ENCODE measurements at regions not wholly inside any gene's neighbourhood (a gene's known extent, or its start where the extent isn't known, plus 50 kb on each side); places are given as distances from the start of the nearest gene placed in this dataset.

- no peak overlapping the region for H3K4me3 Mint-ChIP-seq
These were observed 340.2 kb downstream of the SEC23A start for GRCh38 chr14:38762845-38763244.

GRCh38 chr14:38762426-38762825 lies 340.6 kb downstream of the SEC23A start:
- POLR2A ChIA-PET = no interaction called here
- no peak overlapping the region for H3K4me3 Mint-ChIP-seq
- no peak for DNase-seq
- H3K27ac Mint-ChIP-seq = no peak overlapping the region
- peaks cover under 1% of the 10 kb centered on the region for H3K9me3 Mint-ChIP-seq
- H3K27me3 Mint-ChIP-seq = no peaks in the 10 kb centered on the region
- H3K36me3 Mint-ChIP-seq (ENCODE audit: low read depth) = no peaks in the 10 kb centered on the region
- CTCF ChIA-PET = no interaction called here
- no peaks in the 10 kb centered on the region for H3K4me1 Mint-ChIP-seq

More at GRCh38 chr14:38762845-38763244, 340.2 kb downstream of the SEC23A start:
- no peak overlapping the region for H3K27ac Mint-ChIP-seq
- no peaks in the 10 kb centered on the region for H3K27me3 Mint-ChIP-seq
- ChIA-PET CTCF (no interaction called here), POLR2A (no interaction called here)
- no peaks in the 10 kb centered on the region for H3K36me3 Mint-ChIP-seq (ENCODE audit: low read depth)
- peaks cover 5% of the 10 kb centered on the region for H3K9me3 Mint-ChIP-seq
- H3K4me1 Mint-ChIP-seq = no peaks in the 10 kb centered on the region
- no peak for DNase-seq

- H3K4me1 Mint-ChIP-seq = no peaks in the 10 kb centered on the region
- POLR2A ChIA-PET = no interaction called here
- no peaks in the 10 kb centered on the region for H3K9me3 Mint-ChIP-seq
- CTCF ChIA-PET = no interaction called here
- DNase-seq = no peak
- no peaks in the 10 kb centered on the region for H3K27me3 Mint-ChIP-seq
- H3K27ac Mint-ChIP-seq = no peak overlapping the region
- H3K4me3 Mint-ChIP-seq = no peak overlapping the region
- no peaks in the 10 kb centered on the region for H3K36me3 Mint-ChIP-seq (ENCODE audit: low read depth)
These were observed 342.0 kb downstream of the SEC23A start for GRCh38 chr14:38761033-38761432.

GRCh38 chr14:38758661-38759060 lies 344.4 kb downstream of the SEC23A start:
- Mint-ChIP-seq H3K27ac (no peak overlapping the region), H3K4me3 (no peak overlapping the region), H3K9me3 (no peaks in the 10 kb centered on the region), H3K4me1 (no peaks in the 10 kb centered on the region), H3K36me3 (ENCODE audit: low read depth) (no peaks in the 10 kb centered on the region), H3K27me3 (no peaks in the 10 kb centered on the region)
- no peak for DNase-seq
- POLR2A ChIA-PET = no interaction called here
- CTCF ChIA-PET = no interaction called here

GRCh38 chr14:38755036-38755435 lies 348.0 kb downstream of the SEC23A start:
- H3K27me3 Mint-ChIP-seq = no peaks in the 10 kb centered on the region
- no peak for DNase-seq
- H3K36me3 Mint-ChIP-seq (ENCODE audit: low read depth) = no peaks in the 10 kb centered on the region
- POLR2A ChIA-PET = no interaction called here
- no peak overlapping the region for H3K4me3 Mint-ChIP-seq
- H3K27ac Mint-ChIP-seq = no peak overlapping the region
- CTCF ChIA-PET = no interaction called here
- no peaks in the 10 kb centered on the region for H3K4me1 Mint-ChIP-seq
- H3K9me3 Mint-ChIP-seq = no peaks in the 10 kb centered on the region

- CTCF ChIA-PET = no interaction called here
- no peaks in the 10 kb centered on the region for H3K4me1 Mint-ChIP-seq
- no peak for DNase-seq
- H3K9me3 Mint-ChIP-seq = no peaks in the 10 kb centered on the region
- no peak overlapping the region for H3K27ac Mint-ChIP-seq
- H3K27me3 Mint-ChIP-seq = no peaks in the 10 kb centered on the region
- POLR2A ChIA-PET = no interaction called here
- H3K36me3 Mint-ChIP-seq (ENCODE audit: low read depth) = no peaks in the 10 kb centered on the region
- H3K4me3 Mint-ChIP-seq = no peak overlapping the region
These were observed 350.3 kb downstream of the SEC23A start for GRCh38 chr14:38752750-38753149.

- POLR2A ChIA-PET = no interaction called here
- no peak overlapping the region for H3K4me3 Mint-ChIP-seq
- CTCF ChIA-PET = no interaction called here
These were observed 350.7 kb downstream of the SEC23A start for GRCh38 chr14:38752341-38752740.

GRCh38 chr14:38751459-38751858 lies 351.6 kb downstream of the SEC23A start:
- ChIA-PET POLR2A (no interaction called here), CTCF (no interaction called here)
- Mint-ChIP-seq H3K27me3 (no peaks in the 10 kb centered on the region), H3K36me3 (ENCODE audit: low read depth) (no peaks in the 10 kb centered on the region), H3K27ac (no peak overlapping the region), H3K4me3 (no peak overlapping the region), H3K4me1 (no peaks in the 10 kb centered on the region), H3K9me3 (no peaks in the 10 kb centered on the region)
- DNase-seq = no peak

More at GRCh38 chr14:38752341-38752740, 350.7 kb downstream of the SEC23A start:
- Mint-ChIP-seq H3K36me3 (ENCODE audit: low read depth) (no peaks in the 10 kb centered on the region), H3K4me1 (no peaks in the 10 kb centered on the region), H3K27me3 (no peaks in the 10 kb centered on the region), H3K27ac (no peak overlapping the region), H3K9me3 (no peaks in the 10 kb centered on the region)
- DNase-seq = no peak

GRCh38 chr14:38749936-38750335 lies 353.1 kb downstream of the SEC23A start:
- Mint-ChIP-seq H3K4me1 (no peaks in the 10 kb centered on the region), H3K4me3 (no peak overlapping the region), H3K9me3 (no peaks in the 10 kb centered on the region), H3K27me3 (no peaks in the 10 kb centered on the region), H3K27ac (no peak overlapping the region), H3K36me3 (ENCODE audit: low read depth) (no peaks in the 10 kb centered on the region)
- ChIA-PET CTCF (no interaction called here), POLR2A (no interaction called here)
- DNase-seq = no peak

GRCh38 chr14:38745861-38746260 lies 357.2 kb downstream of the SEC23A start:
- Mint-ChIP-seq H3K4me1 (no peaks in the 10 kb centered on the region), H3K27ac (no peak overlapping the region), H3K36me3 (ENCODE audit: low read depth) (no peaks in the 10 kb centered on the region), H3K27me3 (no peaks in the 10 kb centered on the region), H3K4me3 (no peak overlapping the region), H3K9me3 (no peaks in the 10 kb centered on the region)
- POLR2A ChIA-PET = no interaction called here
- DNase-seq = no peak
- CTCF ChIA-PET = interaction anchor here (1.1 kb wide), 1 partner anchor 62 kb away, joined by 3 read pairs; no protein-coding TSS in a partner anchor

- H3K27ac Mint-ChIP-seq = no peak overlapping the region
- H3K27me3 Mint-ChIP-seq = no peaks in the 10 kb centered on the region
- H3K36me3 Mint-ChIP-seq (ENCODE audit: low read depth) = no peaks in the 10 kb centered on the region
- ChIA-PET POLR2A (no interaction called here), CTCF (interaction anchor here (1.0 kb wide), 1 partner anchor 10 kb away, joined by 3 read pairs; no protein-coding TSS in a partner anchor)
- H3K4me1 Mint-ChIP-seq = no peaks in the 10 kb centered on the region
- no peak overlapping the region for H3K4me3 Mint-ChIP-seq
- H3K9me3 Mint-ChIP-seq = no peaks in the 10 kb centered on the region
- no peak for DNase-seq
These were observed 359.0 kb downstream of the SEC23A start for GRCh38 chr14:38743966-38744584.

GRCh38 chr14:38737686-38738407 lies 365.2 kb downstream of the SEC23A start:
- H3K9me3 Mint-ChIP-seq = no peaks in the 10 kb centered on the region
- H3K36me3 Mint-ChIP-seq (ENCODE audit: low read depth) = no peaks in the 10 kb centered on the region

GRCh38 chr14:38735005-38735404 lies 368.0 kb downstream of the SEC23A start:
- no peaks in the 10 kb centered on the region for H3K36me3 Mint-ChIP-seq (ENCODE audit: low read depth)
- H3K9me3 Mint-ChIP-seq = no peaks in the 10 kb centered on the region
- CTCF ChIA-PET = no interaction called here
- H3K4me3 Mint-ChIP-seq = no peak overlapping the region
- H3K27me3 Mint-ChIP-seq = no peaks in the 10 kb centered on the region
- POLR2A ChIA-PET = no interaction called here
- no peak overlapping the region for H3K27ac Mint-ChIP-seq
- no peak for DNase-seq
- H3K4me1 Mint-ChIP-seq = no peaks in the 10 kb centered on the region

More at GRCh38 chr14:38737686-38738407, 365.2 kb downstream of the SEC23A start:
- no peak for DNase-seq
- no peak overlapping the region for H3K27ac Mint-ChIP-seq
- ChIA-PET POLR2A (no interaction called here), CTCF (no interaction called here)
- H3K27me3 Mint-ChIP-seq = no peaks in the 10 kb centered on the region
- H3K4me1 Mint-ChIP-seq = no peaks in the 10 kb centered on the region
- H3K4me3 Mint-ChIP-seq = no peak overlapping the region

GRCh38 chr14:38731962-38732361 lies 371.1 kb downstream of the SEC23A start:
- DNase-seq = no peak
- Mint-ChIP-seq H3K27ac (no peak overlapping the region), H3K9me3 (no peaks in the 10 kb centered on the region), H3K27me3 (no peaks in the 10 kb centered on the region), H3K36me3 (ENCODE audit: low read depth) (no peaks in the 10 kb centered on the region), H3K4me1 (no peaks in the 10 kb centered on the region), H3K4me3 (no peak overlapping the region)
- ChIA-PET POLR2A (no interaction called here), CTCF (no interaction called here)
